ENCODE measurements at regions not wholly inside any gene's neighbourhood (a gene's known extent, or its start where the extent isn't known, plus 50 kb on each side); places are given as distances from the start of the nearest gene placed in this dataset.

DNA sequence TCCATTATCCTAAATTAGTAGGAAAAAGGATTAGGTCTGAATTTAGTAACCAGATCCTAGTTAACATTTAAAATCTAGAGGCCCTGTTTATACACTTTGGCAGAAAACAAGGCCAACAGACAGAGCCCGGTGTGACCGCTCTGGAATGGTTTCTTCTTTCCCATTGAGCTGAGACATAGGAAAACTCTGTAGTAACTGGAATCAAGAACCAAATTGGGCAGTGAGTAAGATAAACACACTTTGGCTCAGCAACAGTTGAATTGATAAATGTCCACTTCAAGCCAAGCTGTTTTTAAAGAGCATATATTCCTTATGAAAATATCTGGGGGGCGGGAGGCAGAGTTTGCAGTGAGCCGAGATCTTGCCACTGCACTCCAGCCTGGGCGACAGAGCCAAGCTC lies 343.7 kb upstream of the SEMA3A start:
- TF ChIP-seq, protein P1, sequence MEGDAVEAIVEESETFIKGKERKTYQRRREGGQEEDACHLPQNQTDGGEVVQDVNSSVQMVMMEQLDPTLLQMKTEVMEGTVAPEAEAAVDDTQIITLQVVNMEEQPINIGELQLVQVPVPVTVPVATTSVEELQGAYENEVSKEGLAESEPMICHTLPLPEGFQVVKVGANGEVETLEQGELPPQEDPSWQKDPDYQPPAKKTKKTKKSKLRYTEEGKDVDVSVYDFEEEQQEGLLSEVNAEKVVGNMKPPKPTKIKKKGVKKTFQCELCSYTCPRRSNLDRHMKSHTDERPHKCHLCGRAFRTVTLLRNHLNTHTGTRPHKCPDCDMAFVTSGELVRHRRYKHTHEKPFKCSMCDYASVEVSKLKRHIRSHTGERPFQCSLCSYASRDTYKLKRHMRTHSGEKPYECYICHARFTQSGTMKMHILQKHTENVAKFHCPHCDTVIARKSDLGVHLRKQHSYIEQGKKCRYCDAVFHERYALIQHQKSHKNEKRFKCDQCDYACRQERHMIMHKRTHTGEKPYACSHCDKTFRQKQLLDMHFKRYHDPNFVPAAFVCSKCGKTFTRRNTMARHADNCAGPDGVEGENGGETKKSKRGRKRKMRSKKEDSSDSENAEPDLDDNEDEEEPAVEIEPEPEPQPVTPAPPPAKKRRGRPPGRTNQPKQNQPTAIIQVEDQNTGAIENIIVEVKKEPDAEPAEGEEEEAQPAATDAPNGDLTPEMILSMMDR (IDR thresholded peaks at IDR 0.05) = no peak
- no peak for TF ChIP-seq POLR2A (IDR thresholded peaks at IDR 0.05)

Measured in right lobe of liver (tissue), 4 donors.